NCI-H146 (cell line): ENCODE measurements at regions not wholly inside any gene's neighbourhood (a gene's known extent, or its start where the extent isn't known, plus 50 kb on each side); places are given as distances from the start of the nearest gene placed in this dataset.
"Not testable (repeated sequence)": the region's sequence is repeated elsewhere in the genome, so short reads cannot be mapped to it uniquely, and the experiment has no call there.

Source experiments
- DNase-seq: peaks from one replicate; lab custom pipeline; 2025; lab: John Stamatoyannopoulos, UW

DNA sequence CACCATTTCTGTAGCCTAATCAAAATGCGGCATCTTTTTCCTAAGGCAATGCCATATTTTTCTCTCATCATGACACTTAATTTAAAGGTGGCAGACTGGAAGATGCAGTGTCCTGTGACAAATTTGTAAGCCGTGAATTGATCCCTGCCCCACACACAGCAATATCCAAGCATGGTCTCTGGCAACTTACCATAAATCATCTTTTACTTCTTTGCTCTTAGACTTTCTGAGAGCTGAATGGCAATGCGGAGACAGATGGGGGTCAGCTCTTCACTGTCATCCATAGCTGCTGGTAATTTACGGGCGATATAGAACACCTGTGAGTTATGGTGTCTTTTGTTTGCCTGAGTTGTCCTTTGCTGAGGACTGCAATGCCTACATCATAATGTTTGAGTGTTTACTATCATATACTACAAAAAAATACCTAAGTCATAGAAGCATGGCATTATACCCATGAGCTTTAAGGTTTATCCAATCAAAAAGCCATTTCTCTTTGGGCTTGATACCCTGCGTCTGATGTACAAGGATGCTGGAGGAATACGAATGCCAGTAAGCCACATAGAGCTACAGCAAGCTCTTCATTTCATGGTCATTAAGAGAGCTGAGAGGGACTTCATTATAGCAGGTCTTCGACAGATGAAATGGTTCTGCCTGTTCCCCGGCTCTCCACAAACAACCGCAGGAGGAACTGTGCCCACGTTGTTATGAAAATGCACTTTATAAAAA lies 148.1 kb downstream of the TRIML1 start:
- DNase-seq, result no peak

DNA sequence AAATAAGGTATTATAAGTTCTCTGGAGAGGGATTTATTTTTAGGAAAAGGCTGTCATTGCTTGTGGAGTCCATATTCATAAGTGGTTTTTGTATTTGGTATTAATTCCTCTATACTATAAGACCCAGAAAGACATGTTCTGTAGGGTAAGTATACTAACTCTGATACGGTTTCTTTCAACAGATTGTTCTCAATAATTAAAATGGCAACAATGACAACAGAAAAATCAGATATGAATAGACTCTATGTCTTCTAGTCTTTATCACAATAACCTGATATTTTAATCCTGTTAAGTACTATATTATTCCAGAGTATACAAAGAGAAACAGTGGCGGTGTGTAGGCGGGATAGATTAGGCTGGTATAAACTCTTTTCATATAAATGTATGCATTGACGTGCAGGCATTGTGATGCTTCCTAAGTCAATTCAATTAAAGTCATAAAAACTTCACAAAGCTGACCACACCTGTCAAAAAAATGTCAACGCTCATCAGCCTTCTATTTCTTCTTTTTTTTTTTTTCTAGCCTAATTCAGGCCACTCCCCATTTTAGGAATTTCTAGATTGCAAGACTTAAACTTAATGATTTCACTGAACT lies 150.4 kb downstream of the TRIML1 start:
- DNase-seq, result no peak

DNA sequence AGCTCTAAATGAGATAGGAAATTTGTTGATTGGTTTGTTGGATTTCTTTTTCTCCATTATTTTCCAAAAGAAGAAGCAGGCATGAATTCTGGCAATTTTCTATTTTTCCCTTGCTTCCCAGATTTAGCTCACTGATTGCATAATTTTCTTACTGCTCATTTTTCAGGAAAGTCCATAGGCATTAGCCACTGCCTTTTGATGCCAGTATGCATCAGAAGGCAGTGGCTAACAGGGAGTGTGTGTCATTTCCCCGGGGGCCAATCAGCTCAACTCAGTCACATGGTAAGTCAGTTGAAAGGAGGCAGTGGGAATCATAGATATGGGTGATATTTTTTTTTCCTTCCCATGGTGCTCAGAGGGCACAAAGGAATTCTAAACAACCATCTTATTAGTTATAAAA lies 156.7 kb downstream of the TRIML1 start:
- DNase-seq, result no peak

DNA sequence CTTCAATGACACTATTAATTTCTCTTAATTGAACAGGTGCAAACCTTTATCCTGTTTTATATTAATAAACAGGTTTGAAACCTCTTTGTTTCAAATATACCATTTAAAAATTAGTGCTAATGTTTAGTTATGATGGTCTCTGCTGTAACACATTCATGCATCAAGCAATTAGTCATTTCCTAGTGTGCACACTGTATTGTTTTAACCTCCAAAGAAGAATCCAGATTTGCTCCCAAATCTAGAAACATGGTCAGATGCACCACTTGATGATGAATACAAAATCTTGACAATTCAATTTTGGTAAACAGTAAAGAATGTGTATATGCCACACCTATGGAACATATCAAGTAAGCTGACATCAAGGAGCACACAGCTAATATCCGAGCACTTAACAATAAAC lies 157.1 kb downstream of the TRIML1 start:
- no peak for DNase-seq

DNA sequence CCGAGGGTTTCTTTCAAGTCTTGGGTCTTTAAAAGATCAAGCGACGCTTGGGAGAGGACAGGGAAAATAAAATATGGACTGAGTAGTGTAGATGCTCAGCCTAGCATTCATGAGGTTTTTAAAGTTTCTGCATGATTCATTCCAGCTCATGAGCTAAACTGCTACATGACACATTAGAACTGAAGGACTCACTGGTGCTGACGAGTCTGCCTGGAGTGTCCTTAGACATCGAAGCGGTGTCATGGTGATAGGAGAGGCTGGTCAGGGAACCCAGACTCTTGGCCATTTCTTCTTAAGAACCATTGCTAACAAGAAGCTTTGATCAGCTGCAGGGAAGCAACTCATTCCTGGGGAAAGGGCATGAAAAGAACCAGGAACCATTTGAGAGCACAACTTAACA lies 158.6 kb downstream of the TRIML1 start:
- no peak for DNase-seq

DNA sequence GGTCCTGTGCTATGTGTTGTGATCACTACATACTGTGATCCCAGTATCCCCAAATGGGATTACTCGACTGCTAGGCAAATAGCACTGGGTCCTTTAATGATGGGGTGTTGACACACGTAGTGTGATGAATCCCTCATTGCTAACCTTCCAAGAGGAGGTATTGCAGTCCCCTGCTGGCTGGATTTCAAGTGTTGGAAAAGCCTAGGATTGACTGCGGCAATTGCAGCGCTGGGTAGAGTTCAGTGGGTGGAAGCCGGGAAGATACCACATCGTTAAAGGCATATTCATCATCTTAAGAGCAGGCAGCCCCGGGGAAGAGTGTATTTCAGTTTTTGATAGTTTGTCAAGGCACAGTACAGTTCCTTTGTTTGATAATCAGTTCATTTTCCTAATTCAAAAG lies 159.9 kb downstream of the TRIML1 start:
- DNase-seq, result no peak

DNA sequence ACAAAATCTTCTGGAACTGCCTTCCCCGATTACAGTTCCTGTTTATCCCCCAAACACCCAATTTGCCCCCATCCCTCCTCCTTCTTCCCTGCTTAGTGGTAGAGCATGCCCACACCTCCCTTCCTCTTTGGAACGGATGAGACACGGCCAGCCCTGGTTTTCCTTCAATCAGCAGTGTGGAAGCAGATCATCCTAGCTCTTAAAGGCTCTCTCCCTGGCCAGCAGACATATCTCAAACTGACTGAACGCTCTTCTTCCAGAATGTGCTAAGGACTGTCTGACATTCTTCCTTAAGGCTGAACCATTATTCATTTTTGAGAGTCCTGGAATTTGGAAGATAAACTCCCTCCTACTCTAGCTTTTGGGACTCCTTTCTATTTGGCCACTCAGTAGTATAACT lies 161.1 kb downstream of the TRIML1 start:
- no peak for DNase-seq

DNA sequence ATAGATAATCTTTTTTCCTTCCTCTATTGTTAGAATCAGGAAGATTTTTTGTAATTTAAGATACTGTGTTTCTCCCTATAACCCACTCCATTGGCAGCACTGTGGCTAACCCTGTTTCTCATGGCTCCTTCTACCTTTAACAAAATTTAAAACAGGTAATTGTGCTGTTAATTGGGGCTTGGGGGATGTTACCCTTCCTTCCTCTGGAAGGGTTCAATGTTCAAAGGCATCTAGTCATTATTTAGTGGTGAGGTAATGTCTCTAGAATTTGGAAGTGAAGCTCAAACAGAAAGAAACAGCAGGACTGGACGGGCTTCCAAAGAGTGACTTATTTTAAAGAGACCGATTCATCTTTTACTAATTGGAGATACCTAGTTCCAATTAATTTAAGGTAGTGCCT lies 166.4 kb downstream of the TRIML1 start:
- no peak for DNase-seq

DNA sequence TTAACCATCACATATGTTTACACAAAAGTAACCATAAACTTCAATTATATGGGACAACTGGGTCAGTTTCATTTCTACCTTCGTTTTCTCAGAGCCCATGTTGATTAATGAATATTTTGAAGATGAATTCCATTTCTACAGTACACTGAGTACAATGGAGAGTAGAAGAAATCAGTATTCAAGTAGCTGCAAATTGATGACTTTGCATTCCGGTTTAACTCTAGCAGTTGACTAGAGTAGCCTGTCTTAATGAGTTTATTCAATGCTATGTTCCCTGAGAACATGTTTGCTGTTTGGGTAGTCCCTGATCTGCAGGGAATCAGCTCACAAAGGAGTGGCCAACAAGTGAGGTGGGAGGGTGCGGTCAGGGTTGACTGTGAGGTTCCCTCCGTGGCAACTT lies 168.3 kb downstream of the TRIML1 start:
- no peak for DNase-seq

DNA sequence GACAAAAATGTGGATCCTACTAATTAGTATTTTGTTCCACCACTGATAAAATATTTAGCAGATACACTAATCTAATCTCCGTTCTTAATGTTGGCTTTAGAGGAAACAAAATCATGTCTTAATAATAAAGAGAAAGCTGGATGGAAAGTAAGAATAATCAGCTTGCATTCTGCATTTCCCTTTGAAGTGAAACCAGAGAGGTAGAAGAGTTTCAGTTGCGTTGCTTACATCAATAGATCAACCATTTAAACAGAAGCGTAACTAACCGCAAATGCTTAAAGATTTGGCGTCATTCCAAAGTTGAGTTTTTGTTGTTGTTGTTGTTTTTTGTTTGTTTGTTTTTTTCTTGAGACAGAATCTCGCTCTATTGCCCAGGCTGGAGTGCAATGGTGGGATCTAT lies 168.9 kb downstream of the TRIML1 start:
- DNase-seq, result no peak

DNA sequence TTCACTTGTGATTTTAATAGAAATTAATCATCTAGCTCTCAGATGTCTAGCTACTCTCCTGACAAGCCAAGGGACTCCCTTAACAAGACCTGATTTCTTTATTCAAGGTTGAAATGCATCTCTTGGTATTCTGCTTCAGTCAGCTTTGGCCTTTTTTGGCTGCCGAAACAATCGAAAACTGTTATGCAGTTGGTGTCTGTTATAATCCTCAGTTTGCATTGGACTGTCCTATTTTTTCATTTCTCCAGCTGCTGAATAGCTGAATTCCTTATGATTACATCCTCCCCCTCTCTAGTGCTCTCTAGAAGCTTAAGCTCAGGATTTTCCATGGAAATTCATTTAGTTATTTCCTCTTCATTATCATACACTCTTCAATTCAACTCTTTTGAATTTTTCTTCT lies 177.2 kb downstream of the TRIML1 start:
- DNase-seq, result no peak

DNA sequence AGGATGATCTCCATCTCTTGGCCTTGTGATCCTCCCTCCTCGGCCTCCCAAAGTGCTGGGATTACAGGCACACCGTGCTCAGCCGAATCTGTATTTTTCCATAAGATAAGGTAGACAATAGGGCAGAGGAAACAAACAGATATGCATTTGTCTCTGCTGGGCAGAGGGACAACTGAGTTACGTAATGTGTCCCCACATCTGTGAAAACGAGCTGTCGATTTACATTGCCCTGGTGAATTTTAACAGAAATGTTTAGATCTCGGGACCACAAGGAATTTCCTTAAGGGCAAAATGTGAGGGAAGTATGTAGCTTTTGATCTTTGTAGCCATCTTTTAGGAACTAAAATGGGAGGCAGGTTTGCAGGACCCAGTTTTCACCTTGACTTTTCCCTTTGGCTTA lies 189.7 kb downstream of the TRIML1 start:
- DNase-seq, result no peak

DNA sequence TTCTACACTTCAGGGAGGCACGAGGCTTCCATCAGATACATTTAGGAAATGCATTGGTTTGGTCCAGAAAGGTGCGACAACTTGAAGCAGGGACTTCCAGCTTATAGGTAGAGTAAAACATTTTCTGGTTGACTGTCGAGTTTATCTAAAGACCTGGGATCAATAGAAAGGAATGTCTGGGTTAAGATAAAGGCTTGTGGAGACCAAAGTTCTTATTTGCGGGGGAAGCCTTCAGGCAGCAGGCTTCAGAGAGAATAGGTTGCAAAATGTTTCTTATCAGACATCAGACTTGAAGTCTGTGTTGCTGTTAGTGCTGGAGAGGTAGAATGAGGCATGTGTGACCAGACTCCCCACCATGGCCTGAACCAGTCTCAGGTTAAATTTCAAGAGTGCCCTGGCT lies 190.3 kb downstream of the TRIML1 start:
- DNase-seq, result no peak

DNA sequence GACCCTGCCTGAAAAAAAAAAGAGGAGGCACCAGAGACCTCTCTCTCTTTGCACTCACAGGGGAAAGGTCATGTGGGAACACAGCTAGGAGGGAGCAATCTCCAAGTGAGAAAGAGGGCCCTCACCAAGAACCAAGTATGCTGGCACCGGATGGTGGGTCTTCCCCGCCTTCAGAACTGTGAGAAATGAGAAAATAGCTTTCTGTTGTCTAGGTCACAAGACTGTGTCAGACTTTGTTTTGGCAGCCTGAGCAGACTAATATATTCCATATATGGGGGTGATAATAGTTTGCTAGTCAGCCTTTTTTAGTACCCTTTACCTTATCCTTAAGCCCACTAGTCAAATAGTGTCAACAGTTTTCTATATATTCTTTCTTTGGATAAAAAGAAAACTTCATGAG lies 193.0 kb downstream of the TRIML1 start:
- no peak for DNase-seq

DNA sequence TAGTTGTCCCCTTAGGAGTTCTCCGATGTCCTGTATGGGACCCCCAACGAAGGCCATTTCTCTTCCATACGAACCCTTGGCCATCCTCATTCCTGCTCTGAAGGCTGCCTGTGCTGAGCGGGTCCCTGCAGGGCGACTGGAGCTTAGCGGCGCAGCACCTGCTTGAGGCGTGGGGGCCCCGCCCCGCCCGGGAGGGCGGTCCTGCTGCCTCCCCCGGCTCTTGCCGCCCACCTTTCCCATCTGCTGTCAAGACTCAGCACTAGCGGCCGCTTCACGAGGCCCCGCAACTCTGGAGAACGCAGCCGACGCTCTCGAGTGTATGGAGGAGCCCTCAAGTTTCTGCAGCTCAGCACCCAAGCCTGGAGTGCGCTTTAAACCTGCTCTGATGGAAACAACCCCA lies 197.7 kb downstream of the TRIML1 start:
- no peak for DNase-seq

DNA sequence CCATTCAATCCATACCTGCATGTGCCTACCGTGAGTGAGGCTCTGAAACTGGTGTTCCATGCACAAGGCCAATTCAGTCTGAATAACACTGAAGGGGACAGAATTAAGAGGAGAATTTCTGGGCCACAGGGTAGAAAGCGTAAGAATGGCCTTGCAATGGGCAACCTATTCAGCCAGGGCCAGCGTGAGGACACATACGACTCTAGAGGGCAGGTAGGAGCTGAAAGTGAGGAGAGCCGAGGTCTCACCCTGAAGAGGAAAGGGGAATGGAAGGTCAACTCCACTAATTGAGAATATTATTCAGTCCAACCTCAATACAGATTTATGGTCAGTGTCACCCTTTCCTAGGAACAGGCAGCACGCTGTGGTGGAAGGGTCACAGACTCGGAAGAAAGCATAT lies 202.2 kb downstream of the TRIML1 start:
- no peak for DNase-seq

DNA sequence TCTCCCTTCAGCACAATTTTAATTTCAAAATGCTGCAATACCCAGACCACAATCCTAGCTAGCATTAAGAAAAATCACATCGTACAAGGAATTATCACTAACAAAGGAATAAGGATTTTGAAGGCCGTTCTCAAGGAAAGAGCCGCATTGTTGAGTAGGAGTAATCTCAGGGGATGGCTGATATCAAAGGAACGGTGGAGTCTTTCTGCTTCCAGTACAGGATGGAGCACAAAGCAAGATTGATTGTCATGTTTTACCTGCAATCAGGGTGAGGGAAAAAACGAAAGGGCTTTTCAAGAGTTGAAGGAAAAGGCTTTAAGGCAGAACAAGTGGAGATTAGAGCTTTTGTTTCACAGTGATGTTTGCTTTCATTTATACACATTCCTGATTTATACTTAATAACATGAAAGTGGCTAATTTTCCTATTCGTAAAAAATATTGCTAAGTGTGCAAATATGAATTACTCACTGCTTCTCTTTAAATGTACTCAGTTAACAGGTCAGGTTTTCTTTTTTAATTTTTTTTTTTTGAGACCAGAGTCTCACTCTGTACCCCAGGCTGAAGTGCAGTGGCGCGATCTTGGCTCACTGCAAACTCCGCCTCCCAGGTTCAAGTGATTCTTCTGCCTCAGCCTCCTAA lies 207.0 kb downstream of the TRIML1 start:
- no peak for DNase-seq

DNA sequence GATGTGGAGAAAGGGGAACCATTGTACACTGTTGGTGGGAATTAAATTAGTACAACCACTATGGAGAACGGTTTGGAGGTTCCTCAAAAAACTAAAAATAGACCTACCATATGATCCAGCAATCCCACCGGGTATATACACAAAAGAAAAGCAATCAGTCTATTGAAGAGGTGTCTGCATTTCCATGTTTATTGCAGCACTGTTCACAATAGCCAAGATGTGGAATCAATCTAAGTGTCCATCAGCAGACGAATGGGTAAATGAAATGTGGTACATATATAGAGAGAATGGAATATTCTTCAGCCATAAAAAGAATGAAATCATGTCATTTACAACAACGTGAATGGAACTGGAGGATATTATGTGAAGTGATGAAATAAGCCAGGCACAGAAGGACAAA lies 208.1 kb downstream of the TRIML1 start:
- no peak for DNase-seq

DNA sequence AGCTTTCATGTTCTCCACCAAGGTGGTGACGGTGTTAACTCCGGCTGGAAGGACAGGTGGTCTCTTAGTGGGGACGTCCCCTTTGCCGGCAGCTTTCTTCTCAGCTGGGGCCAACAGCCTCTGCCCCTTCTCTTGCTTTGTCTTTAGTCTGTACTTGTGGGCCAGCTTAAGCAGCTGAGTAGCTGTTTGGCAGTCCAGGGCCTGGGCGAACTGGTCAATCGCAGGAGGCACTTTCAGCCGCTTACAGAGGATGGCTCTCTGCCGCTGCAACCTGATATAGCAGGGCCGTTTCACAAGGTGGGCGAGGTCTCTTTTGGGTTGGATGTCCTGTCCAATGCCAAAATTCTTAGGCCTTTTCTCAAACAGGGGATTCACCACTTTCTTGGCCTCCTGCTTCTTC lies 210.3 kb downstream of the TRIML1 start:
- not testable (repeated sequence) for DNase-seq

DNA sequence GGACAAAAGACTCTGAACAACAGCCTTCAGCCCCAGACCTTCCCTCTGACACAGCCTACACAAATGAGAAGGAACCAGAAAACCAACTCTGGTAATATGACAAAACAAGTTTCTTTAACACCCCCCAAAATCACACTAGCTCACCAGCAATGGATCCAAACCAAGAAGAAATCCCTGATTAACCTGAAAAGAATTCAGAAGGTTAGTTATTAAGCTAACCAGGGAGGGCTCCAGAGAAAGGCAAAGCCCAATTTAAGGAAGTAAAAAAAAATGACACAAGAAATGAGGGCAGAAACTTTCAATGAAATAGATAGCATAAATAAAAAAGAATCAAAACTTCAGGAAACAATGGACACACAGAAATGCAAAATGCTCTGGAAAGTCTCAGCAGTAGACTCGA lies 224.0 kb downstream of the TRIML1 start:
- no peak for DNase-seq

DNA sequence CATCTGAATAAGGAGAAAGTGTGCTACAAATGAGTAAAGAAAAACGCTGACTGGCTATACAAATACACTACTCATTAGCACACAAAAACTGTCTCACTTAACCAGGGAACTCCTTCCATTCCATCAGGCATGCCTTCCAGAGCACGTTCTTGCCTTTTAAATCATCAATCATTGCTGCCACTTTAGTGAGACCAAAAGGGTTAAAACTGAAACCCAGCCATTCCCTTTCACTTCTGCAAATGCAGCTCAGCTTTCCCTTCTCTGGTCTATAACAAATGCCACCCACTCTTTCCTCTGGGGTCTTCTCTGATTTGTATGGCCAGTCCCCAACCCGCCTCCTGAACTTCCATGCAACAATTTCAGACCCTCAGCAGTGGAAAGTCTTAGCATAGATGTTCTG lies 231.5 kb downstream of the TRIML1 start:
- no peak for DNase-seq

DNA sequence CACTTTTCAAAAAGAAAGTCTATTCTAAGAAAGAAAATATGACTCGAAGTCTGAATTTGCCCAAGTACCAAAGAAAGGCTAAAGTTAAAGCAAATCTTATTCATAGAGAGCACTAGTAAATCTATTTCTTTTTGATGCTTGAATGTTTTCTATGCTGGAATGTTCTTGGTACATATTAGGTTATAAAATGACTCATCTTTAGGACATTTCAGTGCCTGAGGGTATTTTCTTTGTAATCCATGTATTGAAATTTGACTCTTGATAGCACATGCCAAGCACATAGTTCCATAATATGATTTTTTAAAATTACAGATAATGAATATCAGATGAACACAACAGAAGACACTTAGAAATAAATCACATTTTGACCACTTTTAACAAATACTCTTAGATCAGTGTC lies 232.8 kb downstream of the TRIML1 start:
- DNase-seq, result no peak

DNA sequence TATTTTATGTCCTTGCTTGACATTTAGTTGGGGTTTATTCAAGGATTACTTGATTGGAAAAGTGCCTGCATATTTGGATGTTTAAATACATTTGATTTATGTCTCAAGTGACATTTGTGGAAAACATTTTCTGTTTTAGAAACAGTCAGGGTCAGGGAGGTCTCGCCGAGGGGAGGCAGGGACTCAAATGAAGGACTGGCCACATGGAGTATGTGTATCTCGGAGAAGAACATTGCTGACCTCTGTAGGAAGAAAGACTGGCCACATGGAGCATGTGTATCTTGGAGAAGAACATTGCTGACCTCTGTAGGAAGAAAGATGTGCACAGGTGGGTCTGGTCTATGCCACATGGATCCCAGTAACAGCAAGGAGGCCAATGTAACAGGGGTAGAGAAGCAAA lies 233.6 kb downstream of the TRIML1 start:
- DNase-seq, result no peak

DNA sequence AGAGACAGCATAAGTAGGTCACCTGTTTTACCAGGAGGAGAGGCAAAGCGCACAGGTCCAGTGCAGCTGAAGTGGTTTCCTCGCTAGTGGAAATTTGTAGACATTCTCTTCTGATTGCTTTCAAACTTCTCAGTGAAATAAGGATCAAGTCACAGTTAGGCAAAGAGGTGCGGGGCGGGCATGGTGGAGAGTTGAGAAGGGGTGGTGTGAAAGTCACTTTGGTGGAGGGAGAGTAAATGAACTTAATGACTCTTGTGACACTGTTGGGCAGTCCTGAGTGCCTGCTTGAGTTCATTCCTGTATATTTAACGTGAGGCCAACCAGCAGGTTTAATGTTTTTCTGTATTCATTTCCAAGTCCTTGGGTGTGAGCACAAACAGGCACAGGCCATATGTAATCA lies 235.6 kb downstream of the TRIML1 start:
- no peak for DNase-seq
